A549 (cell line): ENCODE measurements at regions not wholly inside any gene's neighbourhood (a gene's known extent, or its start where the extent isn't known, plus 50 kb on each side); places are given as distances from the start of the nearest gene placed in this dataset.

Experiments used
- CHD4 ChIP-seq: fragments of 200-600 bp; sonication (generic); IDR thresholded peaks from 2 replicates; pipeline ENCODE4 v1.6.1; 2016; ENCODE audit warnings: antibody characterized with exemption, mild to moderate bottlenecking, borderline replicate concordance
- ESRRA ChIP-seq: fragments of 150-350 bp; IDR thresholded peaks from 2 replicates; pipeline ENCODE4 v1.6.1; 2014; ENCODE audit warnings: mild to moderate bottlenecking, low read length, borderline replicate concordance
- JUN ChIP-seq, 2 experiments: fragments of >200 bp; sonication (Bioruptor Twin); formaldehyde crosslinking; IDR thresholded peaks; 2 replicates in 1 of 2; 3 replicates in 1 of 2; pipeline ENCODE4 v1.6.1; 2016 to 2017
- PHF8 ChIP-seq: fragments of 200-600 bp; sonication (generic); IDR thresholded peaks from 2 replicates; pipeline ENCODE4 v1.6.1; 2016; ENCODE audit warnings: low read depth, mild to moderate bottlenecking, antibody characterized with exemption, moderate library complexity, borderline replicate concordance
- POLR2A ChIP-seq: IDR thresholded peaks from 2 replicates; pipeline ENCODE4 v1.6.1; 2012; ENCODE audit warnings: mild to moderate bottlenecking, low read length
- RCOR1 ChIP-seq: fragments of 150-350 bp; IDR thresholded peaks from 2 replicates; pipeline ENCODE4 v1.6.1; 2014; ENCODE audit warnings: antibody characterized with exemption, low read length, low read depth
- RFX5 ChIP-seq: fragments of 450-650 bp; IDR thresholded peaks from 2 replicates; pipeline ENCODE4 v1.7.1; 2014; ENCODE audit warnings: antibody characterized with exemption, mild to moderate bottlenecking, moderate library complexity
- RNF2 ChIP-seq: fragments of 200-600 bp; sonication (generic); IDR thresholded peaks from 2 replicates; pipeline ENCODE4 v1.6.1; 2016; ENCODE audit warnings: low read depth, mild to moderate bottlenecking, antibody characterized with exemption, moderate library complexity, borderline replicate concordance
- TF ChIP-seq, protein P1 (sequence below): fragments of 250-450 bp; sonication (Bioruptor Pico); IDR thresholded peaks from 2 replicates; pipeline ENCODE4 v1.5.0; 2020; ENCODE audit warnings: low read depth, mild to moderate bottlenecking, moderate library complexity
- TF ChIP-seq, protein P2 (sequence below): fragments of >200 bp; sonication (Bioruptor Twin); formaldehyde crosslinking; IDR thresholded peaks from 3 replicates; pipeline ENCODE4 v1.5.1; 2016
- TF ChIP-seq, protein P3 (sequence below): IDR thresholded peaks from 2 replicates; pipeline ENCODE4 v1.6.1; 2012

DNA sequence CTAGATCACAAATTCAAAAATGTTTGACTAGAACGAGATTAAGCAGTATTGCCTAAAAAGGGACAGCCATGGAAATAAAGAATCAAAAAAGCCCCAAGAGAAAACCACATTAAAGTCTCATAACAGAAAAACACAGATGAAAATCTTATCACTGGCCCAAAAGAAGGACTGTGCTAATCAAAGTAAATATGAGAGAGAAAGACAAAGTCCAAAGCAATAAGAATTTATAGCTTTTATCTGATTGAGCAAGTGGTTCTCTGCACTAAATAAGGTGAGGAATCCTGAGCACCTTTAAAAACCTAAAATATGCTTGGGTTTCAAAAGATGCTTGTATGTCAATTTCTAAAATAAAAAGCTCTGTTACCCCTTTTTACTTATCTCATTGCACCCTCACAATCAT, 409.3 kb downstream of the GASK1B start:
- TF ChIP-seq ESRRA (no peak), PHF8 (no peak), JUN (IDR thresholded peaks at IDR 0.05) (no peak), RFX5 (no peak), CHD4 (no peak), RNF2 (no peak), RCOR1 (no peak), POLR2A (no peak)
- TF ChIP-seq, protein P1, sequence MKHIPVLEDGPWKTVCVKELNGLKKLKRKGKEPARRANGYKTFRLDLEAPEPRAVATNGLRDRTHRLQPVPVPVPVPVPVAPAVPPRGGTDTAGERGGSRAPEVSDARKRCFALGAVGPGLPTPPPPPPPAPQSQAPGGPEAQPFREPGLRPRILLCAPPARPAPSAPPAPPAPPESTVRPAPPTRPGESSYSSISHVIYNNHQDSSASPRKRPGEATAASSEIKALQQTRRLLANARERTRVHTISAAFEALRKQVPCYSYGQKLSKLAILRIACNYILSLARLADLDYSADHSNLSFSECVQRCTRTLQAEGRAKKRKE (CRISPR knock-in tag), result no peak
- TF ChIP-seq, protein P2, sequence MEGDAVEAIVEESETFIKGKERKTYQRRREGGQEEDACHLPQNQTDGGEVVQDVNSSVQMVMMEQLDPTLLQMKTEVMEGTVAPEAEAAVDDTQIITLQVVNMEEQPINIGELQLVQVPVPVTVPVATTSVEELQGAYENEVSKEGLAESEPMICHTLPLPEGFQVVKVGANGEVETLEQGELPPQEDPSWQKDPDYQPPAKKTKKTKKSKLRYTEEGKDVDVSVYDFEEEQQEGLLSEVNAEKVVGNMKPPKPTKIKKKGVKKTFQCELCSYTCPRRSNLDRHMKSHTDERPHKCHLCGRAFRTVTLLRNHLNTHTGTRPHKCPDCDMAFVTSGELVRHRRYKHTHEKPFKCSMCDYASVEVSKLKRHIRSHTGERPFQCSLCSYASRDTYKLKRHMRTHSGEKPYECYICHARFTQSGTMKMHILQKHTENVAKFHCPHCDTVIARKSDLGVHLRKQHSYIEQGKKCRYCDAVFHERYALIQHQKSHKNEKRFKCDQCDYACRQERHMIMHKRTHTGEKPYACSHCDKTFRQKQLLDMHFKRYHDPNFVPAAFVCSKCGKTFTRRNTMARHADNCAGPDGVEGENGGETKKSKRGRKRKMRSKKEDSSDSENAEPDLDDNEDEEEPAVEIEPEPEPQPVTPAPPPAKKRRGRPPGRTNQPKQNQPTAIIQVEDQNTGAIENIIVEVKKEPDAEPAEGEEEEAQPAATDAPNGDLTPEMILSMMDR, result no peak
- TF ChIP-seq, protein P3, sequence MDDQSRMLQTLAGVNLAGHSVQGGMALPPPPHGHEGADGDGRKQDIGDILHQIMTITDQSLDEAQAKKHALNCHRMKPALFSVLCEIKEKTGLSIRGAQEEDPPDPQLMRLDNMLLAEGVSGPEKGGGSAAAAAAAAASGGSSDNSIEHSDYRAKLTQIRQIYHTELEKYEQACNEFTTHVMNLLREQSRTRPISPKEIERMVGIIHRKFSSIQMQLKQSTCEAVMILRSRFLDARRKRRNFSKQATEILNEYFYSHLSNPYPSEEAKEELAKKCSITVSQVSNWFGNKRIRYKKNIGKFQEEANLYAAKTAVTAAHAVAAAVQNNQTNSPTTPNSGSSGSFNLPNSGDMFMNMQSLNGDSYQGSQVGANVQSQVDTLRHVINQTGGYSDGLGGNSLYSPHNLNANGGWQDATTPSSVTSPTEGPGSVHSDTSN, result no peak
